ENCODE measurements at regions not wholly inside any gene's neighbourhood (a gene's known extent, or its start where the extent isn't known, plus 50 kb on each side); places are given as distances from the start of the nearest gene placed in this dataset.
A peak's percentile ranks its signal among the peaks of the same experiment; 100 is the strongest.

DNA sequence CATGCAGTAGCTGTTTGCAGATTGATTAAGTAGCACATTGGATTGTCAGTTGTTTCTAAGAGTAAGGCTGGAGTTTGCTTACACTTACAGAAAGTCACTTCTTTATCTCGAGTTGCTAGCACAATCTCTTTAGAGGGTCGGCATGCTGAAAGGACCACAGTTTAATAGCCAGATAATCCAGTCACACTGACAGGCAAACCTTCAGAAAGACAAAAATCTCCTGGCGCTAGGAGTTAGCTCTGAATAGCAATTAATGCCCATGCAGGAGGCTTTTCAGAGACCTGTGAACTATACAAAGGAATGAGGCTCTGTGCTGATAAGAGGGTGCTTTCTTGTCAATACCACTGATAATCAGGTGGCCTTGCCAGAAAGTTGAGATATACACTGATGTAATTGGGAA, 1043.0 kb downstream of the AACS start:
- Histone ChIP-seq H3K14ac (ENCODE audit: insufficient read length) (no peak overlapping the region), H2BK20ac (ENCODE audit: low read length) (no peak overlapping the region), H3K79me2 (ENCODE audit: control insufficient read depth in 1 of 2, insufficient read depth in 2 of 2, low read length in 2 of 2) (no peaks in the 10 kb centered on the region), H3K27me3 (replicated peaks in 1 of 4; ENCODE audit: control insufficient read depth in 3 of 4, extremely low read depth in 1 of 4, insufficient read depth in 3 of 4, low read length in 3 of 4) (peaks cover 0 to 4% (median 0%) of the 10 kb centered on the region in 4 experiments; a peak in 1 of 7 replicates), H2BK12ac (ENCODE audit: low read depth, low read length) (no peak overlapping the region), H3K23ac (ENCODE audit: insufficient read length) (no peak overlapping the region), H3K23me2 (ENCODE audit: low read depth, low read length) (no peaks in the 10 kb centered on the region), H3K18ac (ENCODE audit: extremely low read depth, low read length) (no peak overlapping the region), H4K91ac (replicated peaks; ENCODE audit: insufficient read length, low read length) (no peak overlapping the region), H2BK15ac (ENCODE audit: low read length) (no peak overlapping the region), H3K9ac (replicated peaks in 1 of 4; ENCODE audit: extremely low read depth in 1 of 4, low read depth in 3 of 4, low read length in 3 of 4) (no peak overlapping the region), H2AFZ (ENCODE audit: low read length) (no peak overlapping the region), H2BK120ac (replicated peaks; ENCODE audit: low read depth, low read length) (no peak overlapping the region), H3K4ac (replicated peaks; ENCODE audit: insufficient read length, low read depth, low read length) (no peak overlapping the region), H4K5ac (ENCODE audit: insufficient read length, low read depth, low read length) (no peak overlapping the region), H3K9me3 (ENCODE audit: insufficient read depth in 2 of 2, low read depth in 1 of 2, low read length in 1 of 2) (no peaks in the 10 kb centered on the region), H2BK5ac (ENCODE audit: low read depth, low read length) (no peak overlapping the region), H3K4me1 (replicated peaks in 1 of 4; ENCODE audit: control insufficient read depth in 3 of 4, insufficient read depth in 4 of 4, low read length in 3 of 4) (peaks cover 0 to 5% (median 1%) of the 10 kb centered on the region in 4 experiments; a peak in 2 of 7 replicates), H3K27ac (ENCODE audit: low read depth, low read length) (no peak overlapping the region), H3K79me1 (ENCODE audit: low read depth, low read length) (no peaks in the 10 kb centered on the region), H4K20me1 (replicated peaks in 1 of 2; ENCODE audit: control insufficient read depth in 1 of 2, insufficient read depth in 2 of 2, low read length in 2 of 2) (no peaks in the 10 kb centered on the region), H3K36me3 (ENCODE audit: control insufficient read depth in 2 of 4, insufficient read depth in 4 of 4, low read length in 3 of 4) (no peaks in the 10 kb centered on the region), H3K56ac (replicated peaks; ENCODE audit: insufficient read length, low read depth, low read length) (no peak overlapping the region), H3K4me3 (ENCODE audit: extremely low read depth in 1 of 4, insufficient read depth in 2 of 4, low read depth in 3 of 4, low read length in 4 of 4) (no peak overlapping the region), H2AK5ac (ENCODE audit: low read depth, low read length) (no peak overlapping the region), H4K8ac (ENCODE audit: extremely low read depth, insufficient read depth, low read length) (no peak overlapping the region), H3K4me2 (ENCODE audit: insufficient read depth in 1 of 2, low read depth in 2 of 2, low read length in 2 of 2) (no peak overlapping the region)
- ChIA-PET POLR2A (ENCODE audit: partially characterized antibody) (no interaction called here), CTCF (ENCODE audit: partially characterized antibody) (interaction anchor here (0.6 kb wide), 1 partner anchor 1818 kb away, joined by 3 read pairs; no protein-coding TSS in a partner anchor)
- FAIRE-seq (peak; percentile 36), DNase-seq (ENCODE audit: low read depth in 1 of 2, low spot score in 2 of 2) (no peak)
- WGBS, 2 experiments (ENCODE audit: extremely low coverage in 1 of 2, insufficient coverage in 1 of 2, insufficient read length in 1 of 2, insufficient replicate concordance in 2 of 2, low coverage in 1 of 2, low lambda C conversion rate in 2 of 2, missing lambda C conversion rate in 1 of 2): 65% methylated on average over 3 of the region's 3 CpGs; no CpG with 5 or more reads in 1 of the 2 experiments
- TF ChIP-seq SAP30 (IDR thresholded peaks at IDR 0.05; ENCODE audit: insufficient read depth, insufficient replicate concordance, low read length): no peak
- TF ChIP-seq ZNF274 (IDR thresholded peaks at IDR 0.05; ENCODE audit: borderline replicate concordance, extremely low read depth, low read length): no peak
- TF ChIP-seq CEBPB (IDR thresholded peaks at IDR 0.05; ENCODE audit: low read depth, low read length): no peak
- TF ChIP-seq CREB1 (IDR thresholded peaks at IDR 0.05): no peak
- TF ChIP-seq RNF2 (IDR thresholded peaks at IDR 0.05; ENCODE audit: borderline replicate concordance, low read depth, low read length, missing control alignments, poor library complexity, severe bottlenecking): no peak
- TF ChIP-seq BCL11A (IDR thresholded peaks at IDR 0.05; ENCODE audit: low read depth in 2 of 2, low read length in 2 of 2): no peak
- no peak for TF ChIP-seq POLR2AphosphoS5 (IDR thresholded peaks at IDR 0.05; ENCODE audit: low read depth, low read length)
